Osteoblast (primary cell): ENCODE measurements at regions not wholly inside any gene's neighbourhood (a gene's known extent, or its start where the extent isn't known, plus 50 kb on each side); places are given as distances from the start of the nearest gene placed in this dataset.

Source experiments
- DNase-seq: peaks from one replicate; pipeline ENCODE4 v3.0.0; 2011; ENCODE audit warnings: low spot score, mixed read lengths; ENCODE audit not compliant: insufficient read length; ENCODE audit errors: missing footprints
- H2AFZ ChIP-seq: 2 replicates; pipeline ENCODE4 v1.6.0; 2011; ENCODE audit warnings: mild to moderate bottlenecking, low read length
- H3K27ac ChIP-seq: 2 replicates; pipeline ENCODE4 v1.5.1; 2011; ENCODE audit warnings: mild to moderate bottlenecking, low read depth, low read length, moderate library complexity
- H3K27me3 ChIP-seq: 2 replicates; pipeline ENCODE4 v1.6.0; 2012; ENCODE audit warnings: mild to moderate bottlenecking, control low read depth, inconsistent platforms, low read length, moderate library complexity; ENCODE audit not compliant: insufficient read depth
- H3K36me3 ChIP-seq: 2 replicates; pipeline ENCODE4 v1.5.1; 2011; ENCODE audit warnings: mild to moderate bottlenecking, low read length, control low read depth, moderate library complexity; ENCODE audit not compliant: insufficient read depth
- H3K4me1 ChIP-seq: 2 replicates; pipeline ENCODE4 v1.5.1; 2011; ENCODE audit warnings: mild to moderate bottlenecking, low read length, control low read depth, moderate library complexity; ENCODE audit not compliant: insufficient read depth
- H3K4me2 ChIP-seq: 2 replicates; pipeline ENCODE4 v1.6.0; 2011; ENCODE audit warnings: mild to moderate bottlenecking, low read length; ENCODE audit not compliant: insufficient read depth
- H3K4me3 ChIP-seq: fragments of 200-600 bp; sonication (generic); 3 replicates; pipeline ENCODE4 v1.5.1; 2012; ENCODE audit warnings: mild to moderate bottlenecking, low read length, inconsistent platforms; ENCODE audit not compliant: insufficient read depth
- H3K79me2 ChIP-seq: 2 replicates; pipeline ENCODE4 v1.6.0; 2012; ENCODE audit warnings: mild to moderate bottlenecking, low read length, control low read depth, inconsistent platforms; ENCODE audit not compliant: insufficient read depth
- H3K9me3 ChIP-seq: 2 replicates; pipeline ENCODE4 v1.5.1; 2011; ENCODE audit warnings: low read depth, low read length, control low read depth
- H4K20me1 ChIP-seq: 2 replicates; pipeline ENCODE4 v1.6.0; 2012; ENCODE audit warnings: mild to moderate bottlenecking, low read length, control low read depth; ENCODE audit not compliant: insufficient read depth
- TF ChIP-seq, protein P1 (sequence below): IDR thresholded peaks from 2 replicates; pipeline ENCODE4 v1.5.1; 2011; ENCODE audit warnings: mild to moderate bottlenecking, low read depth, low read length, moderate library complexity; ENCODE audit errors: extremely low read depth

GRCh38 chr16:86958423-86958822 is 358.8 kb downstream of the C16orf95 start:
- Histone ChIP-seq H2AFZ (no peak overlapping the region), H3K27me3 (no peaks in the 10 kb centered on the region), H4K20me1 (no peaks in the 10 kb centered on the region), H3K79me2 (no peaks in the 10 kb centered on the region), H3K27ac (no peak overlapping the region), H3K36me3 (no peaks in the 10 kb centered on the region), H3K4me3 (no peak overlapping the region), H3K4me2 (no peak overlapping the region), H3K9me3 (no peaks in the 10 kb centered on the region), H3K4me1 (no peaks in the 10 kb centered on the region)
- DNase-seq, result peak; percentile 37
- TF ChIP-seq, protein P1, sequence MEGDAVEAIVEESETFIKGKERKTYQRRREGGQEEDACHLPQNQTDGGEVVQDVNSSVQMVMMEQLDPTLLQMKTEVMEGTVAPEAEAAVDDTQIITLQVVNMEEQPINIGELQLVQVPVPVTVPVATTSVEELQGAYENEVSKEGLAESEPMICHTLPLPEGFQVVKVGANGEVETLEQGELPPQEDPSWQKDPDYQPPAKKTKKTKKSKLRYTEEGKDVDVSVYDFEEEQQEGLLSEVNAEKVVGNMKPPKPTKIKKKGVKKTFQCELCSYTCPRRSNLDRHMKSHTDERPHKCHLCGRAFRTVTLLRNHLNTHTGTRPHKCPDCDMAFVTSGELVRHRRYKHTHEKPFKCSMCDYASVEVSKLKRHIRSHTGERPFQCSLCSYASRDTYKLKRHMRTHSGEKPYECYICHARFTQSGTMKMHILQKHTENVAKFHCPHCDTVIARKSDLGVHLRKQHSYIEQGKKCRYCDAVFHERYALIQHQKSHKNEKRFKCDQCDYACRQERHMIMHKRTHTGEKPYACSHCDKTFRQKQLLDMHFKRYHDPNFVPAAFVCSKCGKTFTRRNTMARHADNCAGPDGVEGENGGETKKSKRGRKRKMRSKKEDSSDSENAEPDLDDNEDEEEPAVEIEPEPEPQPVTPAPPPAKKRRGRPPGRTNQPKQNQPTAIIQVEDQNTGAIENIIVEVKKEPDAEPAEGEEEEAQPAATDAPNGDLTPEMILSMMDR, result no peak

GRCh38 chr16:86959091-86959651 is 358.0 kb downstream of the C16orf95 start:
- H3K4me3 ChIP-seq, result no peak overlapping the region
- peak; percentile 85 for DNase-seq
- H3K9me3 ChIP-seq, result no peaks in the 10 kb centered on the region
- H3K27me3 ChIP-seq, result no peaks in the 10 kb centered on the region
- no peaks in the 10 kb centered on the region for H3K4me1 ChIP-seq
- no peaks in the 10 kb centered on the region for H3K36me3 ChIP-seq
- H4K20me1 ChIP-seq, result no peaks in the 10 kb centered on the region
- no peak overlapping the region for H2AFZ ChIP-seq
- H3K4me2 ChIP-seq, result no peak overlapping the region
- TF ChIP-seq, protein P1, result no peak
- H3K27ac ChIP-seq, result no peak overlapping the region
- H3K79me2 ChIP-seq, result no peaks in the 10 kb centered on the region

DNA sequence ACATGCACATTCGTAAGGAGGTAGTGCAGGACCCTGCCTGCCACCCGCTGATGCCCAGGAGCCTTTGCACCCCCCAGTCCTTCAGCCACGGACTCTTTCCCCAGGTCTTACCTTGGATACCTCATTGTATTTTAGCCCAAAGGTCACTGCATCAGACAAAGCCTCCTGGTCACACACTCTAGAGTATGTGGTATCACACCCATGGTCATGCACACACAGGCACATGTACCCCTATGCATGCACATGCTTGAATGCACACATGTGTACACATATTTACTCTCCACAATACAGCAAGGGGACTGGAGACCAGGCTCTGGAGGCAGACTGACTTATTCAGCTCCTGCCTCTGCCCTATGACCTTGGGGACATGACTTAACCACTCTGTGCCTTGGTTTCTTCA is 357.5 kb downstream of the C16orf95 start:
- no peaks in the 10 kb centered on the region for H3K36me3 ChIP-seq

DNA sequence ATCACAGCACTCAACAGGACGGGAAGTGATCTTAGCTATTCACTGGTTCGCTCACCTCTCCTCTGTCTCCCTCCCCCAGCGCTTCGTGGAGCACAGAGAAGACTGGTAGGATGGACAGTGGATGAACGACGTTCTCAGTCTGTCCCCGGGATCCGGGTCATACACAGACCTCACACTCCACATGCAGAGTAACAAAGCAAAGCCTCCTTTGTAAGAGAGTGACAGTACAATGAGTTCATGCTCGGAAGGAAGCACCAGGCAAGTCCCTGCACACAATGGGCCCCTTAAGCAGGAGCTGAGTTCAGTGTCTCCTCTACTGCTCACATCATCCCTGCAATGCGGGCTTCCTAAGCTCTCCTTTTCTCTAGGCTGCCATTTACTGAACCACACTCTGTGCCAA is 356.9 kb downstream of the C16orf95 start:
- Histone ChIP-seq H3K4me1 (no peaks in the 10 kb centered on the region), H2AFZ (no peak overlapping the region), H3K9me3 (no peaks in the 10 kb centered on the region), H3K27me3 (no peaks in the 10 kb centered on the region), H3K4me3 (no peak overlapping the region), H3K27ac (no peak overlapping the region), H3K79me2 (no peaks in the 10 kb centered on the region), H3K4me2 (no peak overlapping the region), H4K20me1 (no peaks in the 10 kb centered on the region), H3K36me3 (no peaks in the 10 kb centered on the region)
- DNase-seq, result peak; percentile 52
- TF ChIP-seq, protein P1, result no peak

More for the DNA sequence above, 357.5 kb downstream of the C16orf95 start:
- H3K4me2 ChIP-seq, result no peak overlapping the region
- no peak overlapping the region for H2AFZ ChIP-seq
- no peaks in the 10 kb centered on the region for H4K20me1 ChIP-seq
- DNase-seq, result peak; percentile 84
- TF ChIP-seq, protein P1, result no peak
- no peak overlapping the region for H3K27ac ChIP-seq
- H3K4me3 ChIP-seq, result no peak overlapping the region
- H3K79me2 ChIP-seq, result no peaks in the 10 kb centered on the region
- no peaks in the 10 kb centered on the region for H3K9me3 ChIP-seq
- H3K4me1 ChIP-seq, result no peaks in the 10 kb centered on the region
- no peaks in the 10 kb centered on the region for H3K27me3 ChIP-seq
